HG03439 (cell line): ENCODE measurements at regions not wholly inside any gene's neighbourhood (a gene's known extent, or its start where the extent isn't known, plus 50 kb on each side); places are given as distances from the start of the nearest gene placed in this dataset.
"Not testable (repeated sequence)": the region's sequence is repeated elsewhere in the genome, so short reads cannot be mapped to it uniquely, and the experiment has no call there.

Experiments
- ATAC-seq: cut with Tn5 transposase; IDR thresholded peaks from one replicate; pipeline ENCODE4 v1.9.1; 2021; ENCODE audit warnings: mild to moderate bottlenecking, moderate library complexity; ENCODE audit not compliant: unreplicated experiment

- ATAC-seq: no peak
Observed at GRCh38 chr11:97621282-97621681, 1231.5 kb downstream of the JRKL start.

- ATAC-seq: no peak
Observed at GRCh38 chr11:97622795-97623194, 1233.0 kb downstream of the JRKL start.

- ATAC-seq: not testable (repeated sequence)
Observed at GRCh38 chr11:97636741-97637140, 1246.9 kb downstream of the JRKL start.

DNA sequence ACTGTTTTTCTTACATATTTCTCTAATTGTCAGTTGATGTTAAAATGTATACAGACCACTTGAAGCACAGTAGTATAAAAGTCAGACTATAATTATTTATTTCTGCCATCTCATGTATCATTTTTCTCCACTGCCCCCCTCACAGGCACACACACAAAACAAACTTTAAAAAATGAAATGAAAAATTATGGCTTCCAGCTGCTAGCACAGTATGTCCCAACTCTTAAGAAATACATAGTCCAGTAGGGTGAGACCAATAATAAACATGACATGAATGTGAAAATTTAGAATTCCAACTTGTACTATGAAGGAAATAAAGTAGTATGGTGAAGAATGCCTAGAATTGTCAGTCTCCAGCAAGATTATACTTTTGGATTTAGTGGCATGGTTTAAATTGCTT, 1247.9 kb downstream of the JRKL start:
- no peak for ATAC-seq

GRCh38 chr11:97638641-97639224, 1248.9 kb downstream of the JRKL start:
- no peak for ATAC-seq

GRCh38 chr11:97641988-97642387, 1252.2 kb downstream of the JRKL start:
- no peak for ATAC-seq

DNA sequence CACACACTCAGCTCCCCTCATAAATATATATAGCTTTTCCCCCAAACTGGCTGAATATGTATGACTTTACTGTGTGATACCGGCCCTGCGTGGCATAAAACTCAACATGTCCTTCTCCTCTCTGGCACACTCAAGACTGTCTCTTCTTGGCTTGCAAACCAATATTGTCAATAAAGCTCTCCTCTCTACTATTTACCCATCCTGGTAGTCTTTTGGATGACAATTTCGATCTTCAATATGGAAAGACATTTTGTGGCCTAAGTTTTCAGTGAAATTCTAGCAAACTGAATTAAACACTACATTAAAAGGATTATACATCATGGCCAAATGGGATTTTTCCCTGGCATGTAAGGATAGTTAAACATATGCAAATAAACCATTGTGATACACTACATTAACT, 1255.9 kb downstream of the JRKL start:
- no peak for ATAC-seq

DNA sequence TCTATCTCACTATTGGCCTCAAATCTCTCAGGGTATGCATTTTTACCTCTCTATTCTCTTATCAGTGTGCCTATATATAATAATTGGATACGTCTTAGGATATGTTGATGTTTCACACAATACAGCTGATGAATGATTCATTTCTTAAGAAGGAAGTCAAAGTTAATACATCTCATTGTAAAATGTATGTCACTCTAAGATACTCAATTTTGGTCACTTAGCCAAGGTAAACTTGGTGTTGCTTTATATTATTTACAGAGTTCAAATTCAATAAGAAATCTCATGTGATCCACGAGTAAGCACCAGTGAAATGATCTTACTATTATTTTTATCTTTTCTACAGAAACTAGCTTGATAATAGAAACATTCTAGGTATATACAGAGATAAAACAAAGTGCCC, 1266.5 kb downstream of the JRKL start:
- no peak for ATAC-seq

GRCh38 chr11:97657852-97658251, 1268.0 kb downstream of the JRKL start:
- ATAC-seq: no peak

- no peak for ATAC-seq
Observed at GRCh38 chr11:97667057-97667456, 1277.2 kb downstream of the JRKL start.

DNA sequence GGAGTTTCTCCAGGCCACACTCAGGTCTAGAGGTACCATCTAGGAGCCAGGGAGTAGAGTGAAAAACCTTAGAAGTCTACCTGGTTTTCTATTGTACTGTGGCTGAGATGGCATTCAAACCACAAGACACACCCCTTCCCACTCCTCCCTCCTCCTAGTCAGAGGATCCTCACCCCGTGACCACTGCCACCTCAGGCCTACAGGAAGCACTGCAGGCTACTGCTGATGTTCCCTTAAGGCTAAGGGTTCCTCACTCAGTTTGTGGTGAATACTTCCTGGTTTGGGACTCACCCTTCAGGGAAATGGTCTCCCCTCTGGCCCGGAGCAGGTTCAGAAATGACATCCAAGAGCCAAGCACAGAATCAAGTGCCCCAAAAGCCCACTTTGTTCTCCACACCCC, 1293.9 kb downstream of the JRKL start:
- ATAC-seq: no peak

DNA sequence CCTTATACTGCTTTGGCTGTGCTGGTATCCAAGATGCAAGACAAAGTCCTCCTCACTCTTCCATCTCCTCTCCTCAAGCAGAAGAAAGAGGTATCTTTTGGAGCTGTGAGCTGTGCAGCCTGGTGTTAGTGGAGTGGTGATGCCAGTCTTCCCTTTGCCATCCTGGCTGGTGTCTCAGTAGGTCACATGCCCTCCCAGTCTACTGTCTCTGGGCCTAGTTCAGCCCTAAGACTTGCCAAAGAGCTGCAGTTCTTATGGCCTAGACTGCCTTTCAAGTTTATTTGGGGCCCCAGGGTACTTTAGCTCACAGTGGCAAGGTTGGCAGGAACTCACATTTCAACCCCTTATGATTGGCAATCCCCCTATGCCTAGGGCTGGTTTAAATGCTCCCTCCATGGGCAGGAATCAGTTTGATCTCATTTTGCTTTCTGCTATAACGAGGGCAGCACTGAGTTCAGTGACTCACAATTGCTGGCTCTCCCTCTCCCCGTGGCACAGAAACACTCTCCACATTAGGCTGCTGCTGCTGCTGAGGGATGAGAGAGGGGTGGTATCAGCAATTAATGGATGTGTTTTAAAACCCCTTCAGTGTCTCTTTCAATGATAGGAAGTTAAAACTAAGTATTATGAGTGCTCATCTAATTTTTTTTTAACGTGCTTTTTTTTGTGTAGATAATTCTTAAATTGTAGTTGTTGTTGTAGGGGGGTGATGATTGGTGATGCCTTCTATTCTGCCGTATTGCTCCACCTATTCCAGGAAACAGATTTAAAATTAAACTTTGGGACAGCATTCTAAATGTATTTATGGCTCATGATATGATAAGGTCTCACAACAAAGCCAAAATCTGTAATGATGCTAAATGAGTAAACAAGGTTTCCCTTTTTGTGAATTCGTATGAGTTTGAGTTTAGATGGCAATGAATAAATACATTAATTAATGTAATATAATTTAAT, 1295.0 kb downstream of the JRKL start:
- no peak for ATAC-seq

- no peak for ATAC-seq
Observed at GRCh38 chr11:97685695-97686094, 1295.9 kb downstream of the JRKL start.

GRCh38 chr11:97687111-97687510, 1297.3 kb downstream of the JRKL start:
- ATAC-seq: no peak

DNA sequence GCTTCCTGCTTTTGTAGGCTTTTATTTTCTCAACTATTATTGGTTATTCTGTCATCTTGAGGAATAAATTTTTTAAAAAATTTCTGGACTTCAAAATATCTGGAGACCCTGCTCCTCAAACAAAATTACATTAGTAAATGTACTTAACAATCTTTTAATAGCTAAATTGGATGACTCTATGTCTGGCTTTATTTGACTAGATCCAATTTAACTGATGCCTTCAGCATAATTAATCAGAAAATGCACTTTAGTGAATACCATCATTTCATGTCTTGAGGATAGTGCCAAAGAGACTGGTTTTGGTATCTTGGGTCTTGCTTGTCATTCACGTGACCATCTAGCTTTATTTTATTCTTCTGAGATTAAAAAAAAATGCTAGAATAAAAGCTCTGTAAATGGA, 1301.2 kb downstream of the JRKL start:
- no peak for ATAC-seq

DNA sequence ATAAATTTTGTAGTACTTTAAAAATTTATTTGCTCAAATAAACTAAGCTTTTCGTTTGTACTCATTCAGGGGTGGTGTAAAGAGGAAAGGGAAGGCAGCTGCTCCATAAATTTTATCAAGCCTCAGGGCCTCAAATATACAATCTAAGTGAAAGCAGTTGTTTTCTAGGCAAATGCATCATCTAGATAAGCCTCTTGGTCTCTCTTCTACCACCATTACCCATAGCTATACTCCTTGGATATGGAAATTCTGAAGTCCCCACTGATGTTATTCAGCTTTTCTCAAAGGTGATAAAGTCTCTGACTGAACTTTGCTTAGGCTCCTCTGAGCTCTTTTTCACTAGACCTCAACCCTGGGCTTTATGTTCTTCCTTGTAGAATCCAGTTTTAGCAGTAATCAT, 1313.1 kb downstream of the JRKL start:
- no peak for ATAC-seq

DNA sequence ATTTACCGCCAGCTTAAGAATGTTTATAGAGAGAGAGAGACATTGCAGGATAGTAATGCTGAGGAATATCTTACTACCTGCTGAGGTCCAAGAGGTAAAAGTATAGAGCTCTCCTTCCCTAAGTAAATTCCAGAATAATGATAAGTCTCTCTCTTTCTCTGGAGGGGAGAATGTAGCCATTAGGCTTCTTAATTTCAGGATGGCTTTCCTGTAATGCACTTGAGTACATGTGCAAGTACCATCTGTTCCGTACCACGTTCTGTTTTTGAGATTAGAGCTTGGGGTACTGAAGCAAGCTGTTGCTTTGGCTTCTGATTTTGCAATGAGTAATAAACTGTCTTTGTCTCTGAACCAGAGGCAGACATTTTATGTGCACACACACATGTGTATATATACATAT, 1314.0 kb downstream of the JRKL start:
- ATAC-seq: no peak

GRCh38 chr11:97705441-97705840, 1315.3 kb upstream of the CNTN5 start:
- not testable (repeated sequence) for ATAC-seq

DNA sequence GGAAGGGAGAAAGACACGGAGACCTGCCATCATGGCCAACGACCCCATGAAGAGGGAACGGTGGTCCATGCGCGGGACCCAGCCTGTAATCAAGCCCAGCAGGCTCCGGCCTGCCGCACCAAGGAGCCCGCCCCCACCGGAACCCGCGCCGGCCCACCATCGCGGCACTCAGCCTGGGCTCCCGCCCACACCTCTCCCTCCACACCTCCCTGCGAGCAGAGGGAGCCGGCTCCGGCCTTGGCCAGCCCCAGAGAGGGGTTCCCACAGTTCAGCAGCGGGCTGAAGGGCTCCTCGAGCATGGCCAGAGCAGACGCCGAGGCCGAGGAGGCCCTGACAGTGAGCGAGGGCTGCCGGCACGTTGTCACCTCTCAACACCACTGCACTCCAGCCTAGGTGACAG, 1302.8 kb upstream of the CNTN5 start:
- no peak for ATAC-seq

DNA sequence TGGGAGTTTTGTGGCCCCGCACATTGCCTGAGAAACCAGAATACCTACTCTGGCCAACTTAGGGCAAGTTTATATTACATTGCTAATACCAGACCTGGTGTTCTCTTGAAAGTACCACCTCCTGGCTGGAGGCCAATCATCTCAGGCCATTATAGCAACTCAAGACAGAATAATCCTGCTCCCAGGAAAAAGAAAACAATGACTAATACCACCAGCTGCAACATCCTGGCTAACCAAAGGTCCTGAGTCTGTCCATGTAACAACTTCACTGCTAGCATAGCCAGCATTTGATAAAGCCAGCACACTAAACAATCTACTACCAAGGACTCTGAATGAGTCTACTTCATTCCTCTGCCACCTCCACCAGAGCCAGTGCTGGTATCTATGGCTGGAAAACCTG, 1298.7 kb upstream of the CNTN5 start:
- no peak for ATAC-seq

GRCh38 chr11:97722721-97723120, 1298.0 kb upstream of the CNTN5 start:
- ATAC-seq: no peak

GRCh38 chr11:97729546-97730272, 1291.0 kb upstream of the CNTN5 start:
- no peak for ATAC-seq
